HEK293 (cell line): ENCODE measurements at regions not wholly inside any gene's neighbourhood (a gene's known extent, or its start where the extent isn't known, plus 50 kb on each side); places are given as distances from the start of the nearest gene placed in this dataset.
A peak's percentile ranks its signal among the peaks of the same experiment; 100 is the strongest.

Experiments
- CTCF ChIA-PET: fragments of 350-600 bp; formaldehyde crosslinking; extraction: SDS; loops from one replicate; lab custom pipeline; 2021; ENCODE audit warnings: antibody characterized with exemption; lab: Yijun Ruan, JAX
- POLR2A ChIA-PET: fragments of 300-600 bp; formaldehyde crosslinking; extraction: SDS; loops from one replicate; lab custom pipeline; 2020; ENCODE audit warnings: antibody characterized with exemption, inconsistent platforms; lab: Yijun Ruan, JAX
- H3K27ac ChIP-seq: fragments of 200-500 bp; sonication (Bioruptor generic); 2 replicates; pipeline ENCODE4 v1.5.1; 2014; ENCODE audit warnings: low read depth, low read length, control low read depth, inconsistent platforms; ENCODE audit errors: extremely low read depth
- H3K36me3 ChIP-seq, 2 experiments: fragments of 200-500 bp in 1 of 2; sonication (Bioruptor generic) in 1 of 2; 1 replicate in 1 of 2; 2 replicates in 1 of 2; pipeline ENCODE4 v1.5.1; 2014 to 2017; ENCODE audit warnings: inconsistent platforms in 2 of 2, low read length in 2 of 2; ENCODE audit not compliant: control insufficient read depth in 2 of 2, insufficient read depth in 1 of 2
- H3K4me1 ChIP-seq: fragments of 200-500 bp; sonication (Bioruptor generic); 2 replicates; pipeline ENCODE4 v1.5.1; 2014; ENCODE audit warnings: mild to moderate bottlenecking, low read length, inconsistent platforms; ENCODE audit not compliant: control insufficient read depth, insufficient read depth
- H3K4me3 ChIP-seq: 2 replicates; pipeline ENCODE4 v1.5.1; 2011; ENCODE audit warnings: low read depth, mild to moderate bottlenecking, control low read depth, low read length, moderate library complexity
- H3K9me3 ChIP-seq: fragments of 200-500 bp; sonication (Bioruptor generic); 2 replicates; pipeline ENCODE4 v1.5.1; 2014; ENCODE audit warnings: low read depth, low read length, inconsistent platforms; ENCODE audit not compliant: control insufficient read depth, insufficient read depth
- HOXC10 ChIP-seq: sonication (generic); formaldehyde crosslinking; IDR thresholded peaks from 2 replicates; pipeline ENCODE4 v1.8.1; 2023; ENCODE audit warnings: mild to moderate bottlenecking, missing genetic modification reagents
- KLF8 ChIP-seq: fragments of 450-650 bp; formaldehyde crosslinking; IDR thresholded peaks from 2 replicates; pipeline ENCODE4 v1.5.1; 2016; ENCODE audit warnings: missing biosample characterization, missing genetic modification characterization
- PRDM2 ChIP-seq: fragments of 450-650 bp; formaldehyde crosslinking; IDR thresholded peaks from 2 replicates; pipeline ENCODE4 v1.5.1; 2016; ENCODE audit warnings: missing biosample characterization, missing genetic modification characterization, borderline replicate concordance
- ZIC2 ChIP-seq: fragments of 450-650 bp; formaldehyde crosslinking; IDR thresholded peaks from 2 replicates; pipeline ENCODE4 v1.5.1; 2016; ENCODE audit warnings: missing biosample characterization, missing genetic modification characterization
- ZNF114 ChIP-seq: fragments of 450-650 bp; formaldehyde crosslinking; IDR thresholded peaks from 2 replicates; pipeline ENCODE4 v1.5.0; 2017; ENCODE audit warnings: missing biosample characterization, missing genetic modification characterization
- ZNF292 ChIP-seq: fragments of 450-650 bp; formaldehyde crosslinking; IDR thresholded peaks from 2 replicates; pipeline ENCODE4 v1.5.1; 2016; ENCODE audit warnings: low read depth, missing biosample characterization, missing genetic modification characterization, borderline replicate concordance
- ZNF513 ChIP-seq: fragments of 450-650 bp; IDR thresholded peaks from 2 replicates; pipeline ENCODE4 v1.5.1; 2018; ENCODE audit warnings: missing biosample characterization, missing genetic modification characterization
- ZNF600 ChIP-seq: fragments of 450-650 bp; formaldehyde crosslinking; IDR thresholded peaks from 2 replicates; pipeline ENCODE4 v1.5.1; 2016; ENCODE audit warnings: missing biosample characterization, missing genetic modification characterization
- ZNF785 ChIP-seq: fragments of 450-650 bp; formaldehyde crosslinking; IDR thresholded peaks from 2 replicates; pipeline ENCODE4 v1.5.1; 2016; ENCODE audit warnings: missing biosample characterization, missing genetic modification characterization
- ZSCAN23 ChIP-seq: fragments of 450-650 bp; formaldehyde crosslinking; IDR thresholded peaks from 2 replicates; pipeline ENCODE4 v1.5.1; 2016; ENCODE audit warnings: missing biosample characterization, missing genetic modification characterization
- TF ChIP-seq, protein P1 (sequence below): fragments of 450-650 bp; formaldehyde crosslinking; IDR thresholded peaks from 2 replicates; pipeline ENCODE4 v1.5.1; 2016; ENCODE audit warnings: missing biosample characterization, missing genetic modification characterization
- TF ChIP-seq, protein P2 (sequence below): fragments of 450-650 bp; formaldehyde crosslinking; IDR thresholded peaks from 2 replicates; pipeline ENCODE4 v1.5.1; 2016; ENCODE audit warnings: missing biosample characterization, missing genetic modification characterization

- Histone ChIP-seq H3K9me3 (no peaks in the 10 kb centered on the region), H3K27ac (no peak overlapping the region), H3K36me3 (no peaks in the 10 kb centered on the region), H3K4me1 (no peaks in the 10 kb centered on the region), H3K4me3 (no peak overlapping the region)
- ChIA-PET POLR2A (no interaction called here), CTCF (no interaction called here)
- TF ChIP-seq ZNF114 (tag by site-specific recombination) (no peak), ZNF513 (tag by site-specific recombination) (0 out of 2 replicates have a peak, but pooled peaks have one; percentile 24)
Observed at GRCh38 chr2:172307800-172308199, 119.6 kb upstream of the ITGA6 start.

DNA sequence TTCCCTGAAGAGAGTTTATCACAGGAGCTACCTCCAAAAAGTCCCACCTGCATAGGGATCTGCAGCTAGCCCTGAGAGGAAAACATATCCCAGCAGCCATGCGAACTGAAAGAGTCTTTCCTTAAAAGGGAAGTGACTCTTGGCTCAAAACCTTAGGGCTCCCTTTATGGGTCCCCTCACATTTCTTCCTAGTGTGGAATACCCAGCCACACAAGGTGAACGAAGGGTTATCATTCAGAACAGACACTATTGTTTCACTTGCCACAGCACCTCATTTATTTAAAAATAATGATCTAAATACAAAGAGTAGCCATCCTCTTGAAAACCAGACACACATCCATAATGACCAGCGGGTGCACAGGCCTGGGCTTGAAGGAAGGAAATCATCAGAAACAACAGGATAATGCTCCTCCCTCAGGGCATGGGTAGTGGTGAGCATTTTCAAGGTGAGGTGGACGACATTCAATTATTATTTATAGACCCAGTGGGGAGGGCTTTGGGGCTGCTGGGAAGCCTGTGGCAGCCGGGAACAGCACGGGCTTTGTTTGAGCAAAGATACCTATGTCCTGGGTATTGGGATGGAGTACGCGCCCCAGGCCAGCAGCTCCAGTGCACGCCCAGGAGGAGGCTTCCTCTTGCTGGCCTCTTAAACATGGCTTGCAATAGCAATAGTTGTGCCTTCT is 119.0 kb upstream of the ITGA6 start:
- ChIA-PET CTCF (interaction anchor here (0.7 kb wide), 1 partner anchor 134 kb away, joined by 3 read pairs; no protein-coding TSS in a partner anchor), POLR2A (no interaction called here)
- no peak for TF ChIP-seq ZSCAN23 (tag by site-specific recombination)
- no peak for TF ChIP-seq ZNF600 (tag by site-specific recombination)
- TF ChIP-seq ZNF292 (tag by site-specific recombination), result no peak
- no peak for TF ChIP-seq KLF8
- no peak for TF ChIP-seq ZNF785 (tag by site-specific recombination)
- TF ChIP-seq PRDM2 (tag by site-specific recombination), result no peak
- TF ChIP-seq, protein P1, sequence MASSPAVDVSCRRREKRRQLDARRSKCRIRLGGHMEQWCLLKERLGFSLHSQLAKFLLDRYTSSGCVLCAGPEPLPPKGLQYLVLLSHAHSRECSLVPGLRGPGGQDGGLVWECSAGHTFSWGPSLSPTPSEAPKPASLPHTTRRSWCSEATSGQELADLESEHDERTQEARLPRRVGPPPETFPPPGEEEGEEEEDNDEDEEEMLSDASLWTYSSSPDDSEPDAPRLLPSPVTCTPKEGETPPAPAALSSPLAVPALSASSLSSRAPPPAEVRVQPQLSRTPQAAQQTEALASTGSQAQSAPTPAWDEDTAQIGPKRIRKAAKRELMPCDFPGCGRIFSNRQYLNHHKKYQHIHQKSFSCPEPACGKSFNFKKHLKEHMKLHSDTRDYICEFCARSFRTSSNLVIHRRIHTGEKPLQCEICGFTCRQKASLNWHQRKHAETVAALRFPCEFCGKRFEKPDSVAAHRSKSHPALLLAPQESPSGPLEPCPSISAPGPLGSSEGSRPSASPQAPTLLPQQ (tag by site-specific recombination), result no peak
- TF ChIP-seq HOXC10, result no peak
- no peak overlapping the region for H3K27ac ChIP-seq
- no peak overlapping the region for H3K4me3 ChIP-seq
- H3K9me3 ChIP-seq, result no peaks in the 10 kb centered on the region
- H3K4me1 ChIP-seq, result no peaks in the 10 kb centered on the region
- no peaks in the 10 kb centered on the region for H3K36me3 ChIP-seq

- CTCF ChIA-PET, result no interaction called here
- Histone ChIP-seq H3K9me3 (no peaks in the 10 kb centered on the region), H3K27ac (no peak overlapping the region), H3K4me3 (no peak overlapping the region), H3K4me1 (no peaks in the 10 kb centered on the region), H3K36me3 (no peaks in the 10 kb centered on the region)
- peak; percentile 46 for TF ChIP-seq ZIC2 (tag by site-specific recombination)
- TF ChIP-seq, protein P2, sequence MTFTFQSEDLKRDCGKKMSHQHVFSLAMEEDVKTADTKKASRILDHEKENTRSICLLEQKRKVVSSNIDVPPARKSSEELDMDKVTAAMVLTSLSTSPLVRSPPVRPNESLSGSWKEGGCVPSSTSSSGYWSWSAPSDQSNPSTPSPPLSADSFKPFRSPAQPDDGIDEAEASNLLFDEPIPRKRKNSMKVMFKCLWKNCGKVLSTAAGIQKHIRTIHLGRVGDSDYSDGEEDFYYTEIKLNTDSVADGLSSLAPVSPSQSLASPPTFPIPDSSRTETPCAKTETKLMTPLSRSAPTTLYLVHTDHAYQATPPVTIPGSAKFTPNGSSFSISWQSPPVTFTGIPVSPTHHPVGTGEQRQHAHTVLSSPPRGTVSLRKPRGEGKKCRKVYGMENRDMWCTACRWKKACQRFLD (tag by site-specific recombination), result no peak
- POLR2A ChIA-PET, result interaction anchor here (0.7 kb wide), 1 partner anchor 89 kb away, joined by 6 read pairs; no protein-coding TSS in a partner anchor
Observed at GRCh38 chr2:172311921-172312345, 115.5 kb upstream of the ITGA6 start.
